HG02642 (cell line): ENCODE measurements at regions not wholly inside any gene's neighbourhood (a gene's known extent, or its start where the extent isn't known, plus 50 kb on each side); places are given as distances from the start of the nearest gene placed in this dataset.
"Not testable (repeated sequence)": the region's sequence is repeated elsewhere in the genome, so short reads cannot be mapped to it uniquely, and the experiment has no call there.

Source experiments
- ATAC-seq: cut with Tn5 transposase; IDR thresholded peaks from one replicate; pipeline ENCODE4 v1.9.1; 2021; ENCODE audit warnings: mild to moderate bottlenecking; ENCODE audit not compliant: unreplicated experiment, poor library complexity

GRCh38 chr4:135900956-135901355 lies 1631.3 kb downstream of the PCDH18 start:
- ATAC-seq = no peak

GRCh38 chr4:135864304-135864703 lies 1662.7 kb upstream of the PABPC4L start:
- ATAC-seq = not testable (repeated sequence)

GRCh38 chr4:135840781-135841180 lies 1639.2 kb upstream of the PABPC4L start:
- ATAC-seq = no peak

- ATAC-seq = no peak
Observed at GRCh38 chr4:135839712-135840111, 1638.1 kb upstream of the PABPC4L start.

GRCh38 chr4:135838889-135839288 lies 1637.3 kb upstream of the PABPC4L start:
- ATAC-seq = no peak

GRCh38 chr4:135834471-135834870 lies 1632.9 kb upstream of the PABPC4L start:
- ATAC-seq = no peak

GRCh38 chr4:135833529-135833928 lies 1631.9 kb upstream of the PABPC4L start:
- ATAC-seq = no peak

- no peak for ATAC-seq
Observed at GRCh38 chr4:135824759-135825296, 1623.2 kb upstream of the PABPC4L start.

GRCh38 chr4:135804785-135805184 lies 1603.2 kb upstream of the PABPC4L start:
- ATAC-seq = no peak

GRCh38 chr4:135777361-135777760 lies 1575.8 kb upstream of the PABPC4L start:
- no peak for ATAC-seq

- ATAC-seq = no peak
Observed at GRCh38 chr4:135775909-135776308, 1574.3 kb upstream of the PABPC4L start.

- ATAC-seq = no peak
Observed at GRCh38 chr4:135770505-135770904, 1568.9 kb upstream of the PABPC4L start.

- no peak for ATAC-seq
Observed at GRCh38 chr4:135744928-135745327, 1543.3 kb upstream of the PABPC4L start.

- ATAC-seq = no peak
Observed at GRCh38 chr4:135741583-135741982, 1540.0 kb upstream of the PABPC4L start.

- no peak for ATAC-seq
Observed at GRCh38 chr4:135739354-135739753, 1537.8 kb upstream of the PABPC4L start.

- no peak for ATAC-seq
Observed at GRCh38 chr4:135735512-135735911, 1533.9 kb upstream of the PABPC4L start.

GRCh38 chr4:135732448-135732847 lies 1530.9 kb upstream of the PABPC4L start:
- ATAC-seq = no peak

- no peak for ATAC-seq
Observed at GRCh38 chr4:135731682-135732081, 1530.1 kb upstream of the PABPC4L start.

GRCh38 chr4:135724421-135724820 lies 1522.8 kb upstream of the PABPC4L start:
- no peak for ATAC-seq

GRCh38 chr4:135718019-135718418 lies 1516.4 kb upstream of the PABPC4L start:
- no peak for ATAC-seq

- ATAC-seq = no peak
Observed at GRCh38 chr4:135705343-135705742, 1503.8 kb upstream of the PABPC4L start.

GRCh38 chr4:135694066-135694465 lies 1492.5 kb upstream of the PABPC4L start:
- ATAC-seq = no peak

- ATAC-seq = no peak
Observed at GRCh38 chr4:135684001-135684400, 1482.4 kb upstream of the PABPC4L start.
